Activated CD4-positive, alpha-beta T cell treated with anti-CD3 and anti-CD28 coated beads, Interleukin-2, Interleukin-4, amounts not matched to agents 100 ng/mL and 50 ng/mL, durations not matched to agents 16 hours and 8 hours (primary cell): ENCODE measurements at regions not wholly inside any gene's neighbourhood (a gene's known extent, or its start where the extent isn't known, plus 50 kb on each side); places are given as distances from the start of the nearest gene placed in this dataset.

Source experiments
- DNase-seq: peaks from one replicate; pipeline ENCODE4 v3.0.0-alpha.2; 2020; ENCODE audit warnings: low spot score

DNA sequence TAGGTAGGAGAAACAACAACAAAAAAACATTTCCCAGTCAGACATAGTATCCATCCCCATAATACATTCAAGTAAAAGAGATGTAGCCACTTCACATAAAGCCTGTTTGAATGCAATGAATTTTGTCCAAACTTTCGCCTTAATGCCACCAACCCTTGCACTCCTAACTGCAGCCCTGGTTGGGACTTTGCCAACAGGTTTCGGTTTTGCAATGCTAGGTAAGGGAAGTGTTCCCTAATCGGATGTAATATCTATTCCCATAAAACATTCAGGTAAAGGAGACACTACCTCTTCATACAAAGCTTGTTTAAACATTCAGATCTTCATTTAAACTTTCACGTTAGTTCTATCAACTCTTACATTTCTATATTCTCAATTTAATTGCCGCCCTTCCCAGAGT lies 336.1 kb downstream of the DRD1 start:
- DNase-seq, result no peak

DNA sequence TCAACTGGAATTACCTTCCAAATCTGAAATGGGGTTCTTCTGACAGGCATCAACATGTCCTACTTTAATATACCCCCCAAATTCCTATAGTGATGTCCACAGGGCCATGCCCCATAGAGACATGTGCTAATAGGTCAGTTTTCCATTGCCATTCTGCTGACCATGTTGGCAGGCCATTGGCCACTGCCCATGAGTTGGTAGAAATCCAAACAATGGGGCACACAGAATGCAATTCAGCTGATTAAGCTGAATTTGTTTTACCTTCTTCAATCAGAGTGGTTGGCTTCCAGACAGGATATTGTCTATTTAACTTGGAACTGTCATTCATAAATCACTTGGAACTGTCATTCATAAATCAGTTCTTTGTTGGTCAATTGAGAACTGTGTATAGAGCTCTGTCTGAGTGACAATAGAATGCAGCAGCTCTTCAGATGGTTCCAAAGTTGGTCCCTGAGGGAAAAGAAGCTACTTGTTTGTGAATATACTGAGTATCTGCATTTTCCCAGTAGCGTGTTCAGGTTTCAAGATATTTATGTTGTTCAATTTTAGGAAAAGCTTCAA lies 336.9 kb downstream of the DRD1 start:
- no peak for DNase-seq

DNA sequence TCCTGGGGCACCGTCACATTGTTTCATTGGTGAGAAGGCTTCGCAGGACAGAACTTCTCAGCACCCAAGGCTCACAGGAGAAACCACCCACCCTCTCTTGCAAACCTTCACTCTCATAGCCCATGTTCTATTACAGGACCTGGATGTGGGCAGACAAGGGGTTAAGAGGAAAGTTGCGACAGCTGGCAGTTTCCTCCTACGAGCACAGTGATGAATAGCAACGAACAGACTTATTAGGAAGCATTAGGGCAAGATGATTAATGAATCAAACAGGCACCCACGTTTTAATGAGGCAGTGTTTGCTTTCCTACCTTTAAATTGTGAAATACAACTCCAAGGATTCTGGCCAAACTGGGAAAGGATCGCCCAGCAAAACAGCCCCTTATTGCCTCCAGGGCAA lies 339.3 kb downstream of the DRD1 start:
- no peak for DNase-seq

DNA sequence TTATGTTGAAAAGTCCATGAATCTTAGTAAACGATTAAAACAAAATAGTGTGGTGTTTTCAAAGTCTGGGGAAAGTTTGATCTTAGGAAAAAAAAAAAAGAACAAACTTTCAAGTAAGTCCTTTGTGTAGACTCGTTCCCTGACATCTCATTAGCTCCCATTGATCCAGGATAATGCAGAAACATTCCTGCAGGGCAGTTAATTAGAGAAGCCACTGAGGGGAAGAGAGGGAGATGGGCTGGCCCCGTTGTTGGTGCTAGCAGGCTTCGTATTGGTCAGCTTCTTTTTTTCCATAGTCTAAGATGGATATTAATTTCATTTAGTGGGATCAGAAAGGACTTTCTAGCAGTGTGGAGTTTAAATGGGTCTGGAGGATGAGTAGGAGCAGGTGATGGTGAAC lies 340.2 kb downstream of the DRD1 start:
- DNase-seq, result no peak

DNA sequence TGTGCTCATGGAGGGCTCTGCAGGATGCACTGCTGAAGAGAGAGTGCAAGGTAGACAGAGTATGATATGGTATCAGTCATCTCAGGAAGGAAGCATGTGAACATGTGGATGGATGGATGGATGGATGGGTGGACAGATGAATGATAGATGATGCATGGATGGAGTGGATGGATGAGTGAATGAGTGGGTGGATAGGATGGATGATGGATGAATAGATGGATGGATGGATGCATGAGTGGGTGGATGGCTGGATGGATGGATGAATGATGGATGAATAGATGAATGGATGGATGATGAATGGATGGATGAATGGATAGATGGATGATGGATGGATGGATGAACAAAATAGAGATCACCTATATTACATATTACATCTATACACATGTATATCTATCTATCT lies 341.3 kb downstream of the DRD1 start:
- DNase-seq, result no peak

DNA sequence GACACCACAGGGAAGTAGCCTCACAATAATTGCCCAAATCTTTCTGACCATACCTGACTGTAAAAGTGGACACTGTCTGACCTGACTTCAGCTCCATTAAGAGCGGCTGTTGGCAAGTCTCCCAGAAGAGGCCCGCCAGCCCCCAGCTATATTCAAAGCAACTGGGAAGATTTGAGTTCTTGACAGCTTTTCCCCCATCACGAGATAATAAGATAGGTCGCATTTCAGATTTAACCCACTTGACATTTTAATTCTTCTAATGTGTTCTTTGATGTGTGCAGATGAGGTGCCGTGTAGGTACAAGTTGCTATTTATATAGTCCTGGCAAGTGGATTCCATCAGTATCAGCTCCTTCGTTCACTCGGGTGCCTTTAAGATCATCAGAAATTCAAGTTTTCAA lies 345.7 kb downstream of the DRD1 start:
- no peak for DNase-seq

DNA sequence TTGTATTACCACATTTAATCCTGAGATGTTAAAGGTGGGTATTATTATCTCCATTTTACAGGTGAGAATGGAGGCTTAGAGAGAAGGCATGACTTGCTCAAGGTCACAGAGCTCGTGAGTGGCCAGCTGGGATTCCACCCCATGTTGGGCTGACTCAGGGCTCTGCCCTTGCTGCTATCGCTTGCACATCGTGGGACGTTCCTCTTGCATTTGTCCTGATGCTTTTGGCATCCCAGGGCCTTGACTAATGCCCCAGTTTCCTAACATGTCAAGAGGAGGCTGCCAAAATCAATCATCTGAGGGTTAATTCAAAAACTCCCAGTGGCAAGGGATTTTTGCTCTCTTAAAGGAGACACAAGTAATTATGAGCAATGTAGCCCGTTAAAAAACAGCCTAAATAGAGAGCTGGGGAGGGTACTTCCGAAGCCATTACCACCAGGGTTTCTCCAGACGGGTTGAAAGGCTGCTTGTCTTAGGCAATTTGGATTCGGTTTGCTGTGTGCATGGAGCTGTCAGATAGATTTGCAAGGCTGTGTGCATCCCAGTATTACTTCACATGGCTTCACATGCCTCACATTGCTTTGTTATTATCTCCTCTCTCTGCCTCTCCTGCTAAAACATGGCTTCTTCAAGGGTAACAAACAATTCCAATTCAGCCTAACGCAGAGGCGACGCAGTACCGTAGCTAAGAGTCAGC lies 347.4 kb downstream of the DRD1 start:
- no peak for DNase-seq

DNA sequence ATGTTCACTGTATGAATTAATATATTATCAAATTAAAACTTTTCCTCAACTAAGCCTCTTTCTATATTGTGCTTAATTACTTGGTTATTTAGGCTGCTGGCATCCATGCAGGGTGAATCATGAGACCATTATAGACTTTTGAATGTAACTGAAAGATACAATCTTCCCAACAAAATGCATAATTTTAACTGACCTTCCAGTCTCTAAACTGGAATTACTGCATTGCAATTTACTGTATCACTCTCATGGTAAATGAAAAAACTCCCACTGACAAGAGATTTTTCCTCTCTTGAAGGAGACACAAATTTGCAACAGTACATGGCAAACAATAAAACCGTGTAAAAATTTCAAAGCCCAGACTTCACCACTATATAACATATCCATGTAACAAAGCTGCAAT lies 349.5 kb downstream of the DRD1 start:
- DNase-seq, result no peak

DNA sequence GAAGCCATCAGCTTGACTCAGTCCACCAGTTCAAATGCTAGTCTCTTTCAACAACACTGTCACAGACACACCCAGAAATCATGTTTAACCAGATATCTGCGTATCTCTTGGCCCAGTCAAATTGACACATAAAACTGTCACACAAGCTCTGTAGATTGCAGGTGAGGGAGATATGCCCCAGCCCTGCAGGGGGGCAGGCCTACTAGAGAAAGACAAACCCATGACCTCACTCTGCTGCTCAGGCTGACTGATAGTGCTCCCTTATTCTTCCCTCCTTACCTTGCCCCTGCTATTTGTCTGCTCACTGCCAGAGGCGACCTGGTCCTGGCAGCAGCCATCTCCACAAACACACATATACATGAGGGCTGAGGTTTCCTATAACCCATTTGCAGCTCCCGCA lies 351.3 kb downstream of the DRD1 start:
- DNase-seq, result no peak

DNA sequence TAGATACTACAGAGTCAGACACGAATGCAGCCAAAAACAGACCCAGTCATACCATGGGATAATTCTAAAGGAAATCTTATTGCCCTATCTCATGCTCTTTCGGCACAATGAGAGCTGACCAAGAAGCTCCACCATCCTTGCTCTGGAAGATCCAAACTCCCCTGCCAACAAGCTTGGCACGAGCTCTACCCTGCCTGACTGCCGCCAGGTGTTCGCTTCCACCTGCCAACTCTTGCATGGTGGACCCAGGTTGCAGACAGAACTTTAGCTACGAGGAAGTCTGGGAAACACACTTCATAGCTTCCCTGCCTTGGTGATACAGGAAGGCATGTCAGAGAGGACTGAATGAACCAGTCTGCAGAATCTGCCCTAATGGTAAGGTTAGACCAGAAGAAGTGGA lies 355.0 kb downstream of the DRD1 start:
- DNase-seq, result no peak

DNA sequence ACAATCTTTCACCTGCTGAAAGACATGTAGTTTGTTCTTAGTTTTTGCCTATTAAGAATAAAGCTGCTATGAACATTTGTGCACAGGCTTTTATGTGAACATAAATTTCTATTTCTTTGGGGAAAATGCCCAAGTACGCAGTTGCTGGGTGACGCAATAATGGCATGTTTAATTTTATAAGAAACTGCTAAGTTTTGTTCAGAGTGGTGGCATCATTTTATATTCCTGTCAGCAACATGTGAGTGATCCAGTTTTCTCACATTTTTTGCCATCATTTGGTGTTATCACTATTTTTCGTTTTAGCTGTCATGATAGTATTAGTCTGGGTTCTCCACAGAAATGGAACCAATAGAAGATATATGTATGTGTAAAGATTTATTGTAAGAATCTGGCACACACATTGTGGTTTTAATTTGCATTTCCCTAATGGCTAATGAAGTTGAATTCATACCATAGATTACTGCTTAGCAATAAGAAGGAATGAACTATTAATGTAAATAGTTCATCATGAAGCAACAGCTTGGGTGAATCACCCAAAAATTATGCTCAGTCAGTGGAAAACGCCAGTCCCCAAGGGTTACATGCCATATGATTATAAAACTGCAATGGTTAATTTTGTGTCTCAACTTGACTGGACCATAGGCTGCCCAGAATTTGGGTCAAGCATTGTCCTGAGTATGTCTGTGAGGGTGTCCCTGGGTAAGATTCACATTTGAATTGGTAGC lies 358.6 kb downstream of the MSX2 start:
- DNase-seq, result no peak

DNA sequence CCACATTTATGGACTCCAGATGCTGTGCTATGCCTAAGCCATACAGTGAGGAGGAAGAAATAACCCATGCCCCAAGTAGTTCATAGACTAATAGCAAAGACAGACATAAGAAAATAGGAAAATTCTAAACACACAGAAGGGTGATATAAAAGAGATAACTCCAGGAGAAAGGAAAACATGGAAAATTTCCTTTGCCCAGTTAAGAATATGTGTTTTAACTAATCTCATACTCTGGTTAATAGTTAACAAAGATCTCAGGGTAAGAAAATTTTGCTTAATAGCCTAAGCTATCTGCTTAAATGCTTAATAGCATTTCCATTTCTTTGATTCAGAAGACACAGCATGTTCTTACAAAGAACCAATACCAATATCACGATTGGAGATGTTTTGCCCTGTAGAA lies 358.0 kb downstream of the MSX2 start:
- DNase-seq, result no peak

DNA sequence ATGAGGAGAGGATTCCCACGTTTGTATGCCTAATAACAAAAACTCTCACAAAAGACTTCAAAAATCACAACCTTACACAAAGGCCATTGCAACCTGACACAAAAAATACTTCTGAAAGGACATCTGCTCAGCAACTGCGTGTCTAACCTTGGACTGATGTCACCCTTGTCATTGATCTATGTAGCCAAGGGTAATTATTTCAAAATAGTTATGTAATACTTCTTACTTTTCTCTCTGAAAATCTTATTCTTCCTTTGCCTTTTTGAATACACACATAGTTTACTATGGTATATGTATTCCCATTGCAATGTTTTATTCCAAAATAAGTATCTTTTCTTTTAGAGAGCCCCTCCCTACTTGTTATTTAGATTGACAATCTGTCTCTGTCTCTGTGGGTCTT lies 355.3 kb downstream of the MSX2 start:
- no peak for DNase-seq

DNA sequence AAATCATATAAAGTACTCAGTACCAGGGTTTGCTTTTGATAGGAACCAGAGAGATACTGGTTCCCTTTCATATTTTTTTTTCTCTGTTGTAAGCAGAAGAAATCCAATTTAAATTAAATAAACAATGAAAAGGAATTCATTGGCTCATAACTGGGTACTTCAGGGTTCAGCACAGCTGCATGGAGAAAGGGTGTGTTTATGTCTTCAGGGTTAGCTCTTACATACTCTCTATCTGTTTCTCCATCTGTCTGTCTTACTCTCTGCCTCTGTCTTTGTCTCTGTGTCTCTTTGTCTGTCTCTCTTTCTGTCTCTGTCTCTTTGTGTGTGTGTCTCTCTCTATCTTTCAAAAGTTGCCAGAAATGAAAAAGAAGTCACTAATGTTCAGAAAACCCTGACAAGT lies 345.9 kb downstream of the MSX2 start:
- no peak for DNase-seq

DNA sequence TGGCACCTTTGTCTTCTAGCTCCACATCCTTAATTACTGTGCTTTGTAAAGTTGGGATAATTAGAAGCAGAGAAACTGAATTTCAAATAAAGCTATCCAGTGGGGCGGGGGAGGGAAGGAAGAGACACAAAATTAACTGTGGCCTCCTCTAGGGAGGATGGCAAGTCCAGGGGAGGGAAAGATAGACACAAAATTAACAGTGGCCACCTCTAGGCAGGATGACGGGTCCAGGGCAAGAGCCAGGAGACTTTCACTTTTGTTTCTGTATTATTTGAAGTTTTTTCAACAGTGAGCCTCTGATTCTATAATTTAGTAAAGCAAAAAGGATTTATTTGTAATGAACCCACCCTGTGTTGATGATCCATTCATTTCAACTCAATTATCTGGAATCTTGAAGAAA lies 335.9 kb downstream of the MSX2 start:
- no peak for DNase-seq

DNA sequence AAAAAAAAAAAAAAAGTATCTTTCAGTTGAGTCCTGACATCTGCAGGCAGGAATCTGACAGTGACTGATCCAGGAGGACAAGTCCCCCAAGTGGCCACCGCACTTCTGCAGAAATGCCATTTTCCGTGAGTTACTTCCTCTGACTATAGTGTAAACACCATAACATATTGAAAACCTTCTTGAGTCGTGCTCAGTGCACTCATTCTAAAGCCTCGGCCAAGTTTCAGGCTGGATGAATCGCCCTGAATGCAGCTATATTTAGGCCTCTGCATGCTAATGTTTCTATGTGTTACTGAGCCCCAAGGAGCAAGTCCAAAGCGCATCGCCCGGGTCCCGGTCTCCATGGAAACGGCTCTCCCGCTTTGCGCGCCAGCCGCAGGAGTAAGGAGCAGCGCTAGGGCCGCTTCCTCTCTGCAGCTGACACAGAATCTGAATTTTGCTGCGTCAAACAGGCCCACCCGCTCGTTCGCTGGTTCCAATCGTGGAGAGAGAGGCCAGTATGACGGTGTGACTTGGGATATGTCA lies 335.4 kb downstream of the MSX2 start:
- DNase-seq, result peak; percentile 10

DNA sequence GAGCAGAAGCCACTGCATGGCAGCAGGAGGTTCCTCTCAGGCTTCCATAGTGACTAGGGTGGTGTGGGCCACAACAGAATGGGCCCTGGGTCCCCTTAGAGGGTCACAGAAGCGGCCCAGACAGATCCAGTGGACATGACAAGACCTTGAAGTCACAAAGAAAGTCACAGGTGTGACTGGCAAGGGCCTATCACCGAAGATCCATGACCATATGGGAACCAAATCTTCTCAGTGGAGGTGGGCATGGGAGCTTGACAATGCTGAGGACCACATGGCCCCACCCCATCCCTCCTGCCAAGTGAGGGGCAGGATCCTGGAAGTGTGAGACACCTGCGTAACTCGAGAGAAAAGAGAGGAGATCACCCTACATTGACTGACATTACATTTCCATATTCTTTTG lies 332.4 kb downstream of the MSX2 start:
- no peak for DNase-seq

DNA sequence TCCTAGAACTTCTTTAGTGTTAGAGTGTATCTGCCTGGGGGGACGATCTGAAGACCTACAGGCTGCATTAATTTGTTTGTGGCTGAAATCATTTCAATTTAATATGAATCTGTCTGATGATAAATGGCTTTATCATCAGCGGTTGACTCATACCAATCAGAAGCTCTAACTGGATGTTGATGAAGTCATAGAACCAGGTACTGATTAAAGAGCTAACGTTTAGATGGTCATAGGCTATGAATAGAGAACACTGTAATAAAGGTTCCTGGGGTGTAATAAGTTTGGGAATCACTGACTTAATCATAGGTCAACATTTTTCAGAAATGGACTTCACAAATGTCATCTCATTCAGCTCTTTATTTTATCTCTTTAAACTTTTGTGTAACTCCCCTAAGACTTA lies 329.9 kb downstream of the MSX2 start:
- DNase-seq, result no peak

DNA sequence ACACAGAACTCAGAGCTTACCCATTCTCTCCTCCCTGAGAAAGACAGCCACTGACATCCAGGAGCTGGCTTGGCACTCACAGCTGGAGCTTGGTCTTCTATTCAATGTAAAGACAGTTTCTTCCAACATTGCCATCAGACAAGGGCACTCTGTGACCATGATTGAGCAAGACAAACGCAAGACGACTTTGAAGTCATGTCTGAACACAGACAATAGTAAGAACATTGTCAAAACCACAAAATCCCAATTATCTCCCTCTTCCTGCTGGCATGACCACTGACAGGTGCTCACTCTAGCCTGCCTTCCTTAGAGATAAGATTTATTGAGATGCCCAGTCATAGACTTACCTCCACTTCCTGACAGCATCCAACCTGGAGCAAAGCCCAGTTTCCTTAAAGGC lies 328.0 kb downstream of the MSX2 start:
- no peak for DNase-seq

DNA sequence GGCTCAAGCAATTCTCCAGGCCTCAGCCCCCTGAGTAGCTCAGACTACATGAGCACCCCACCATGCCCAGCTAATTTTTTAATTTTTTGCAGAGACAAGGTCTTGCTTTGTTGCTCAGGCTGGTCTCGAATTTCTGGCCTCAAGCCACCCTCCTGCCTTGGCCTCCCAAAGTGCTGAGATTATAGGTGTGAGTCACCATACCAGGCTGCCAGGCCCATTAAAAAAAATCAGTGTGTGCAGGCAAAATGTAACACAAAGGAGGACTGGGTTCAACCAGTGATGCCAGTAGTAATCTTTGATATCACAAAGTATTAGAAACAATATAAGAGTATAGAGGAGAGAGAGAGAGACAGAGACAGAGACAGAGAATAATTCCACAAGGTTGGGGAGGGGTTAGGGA lies 322.7 kb downstream of the MSX2 start:
- DNase-seq, result no peak

DNA sequence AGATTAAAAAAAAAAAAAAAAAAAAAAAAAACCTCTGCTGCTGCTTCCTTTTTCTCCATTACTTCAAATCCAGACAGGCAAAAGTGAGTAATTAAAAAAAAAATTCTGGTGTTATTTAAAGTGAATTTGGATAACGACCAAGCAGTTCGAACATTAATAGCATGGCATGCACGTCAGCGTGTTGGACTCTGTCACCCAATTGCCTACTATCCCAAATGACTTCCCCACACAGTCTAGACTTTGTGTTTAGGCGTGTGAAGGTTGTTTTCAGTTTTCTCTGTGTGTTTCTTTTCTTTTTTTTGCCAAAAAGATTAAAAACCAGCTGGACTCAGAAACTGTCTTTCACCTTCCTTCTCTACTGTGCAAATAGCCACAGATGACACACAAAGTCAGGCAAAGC lies 321.4 kb downstream of the MSX2 start:
- DNase-seq, result no peak

DNA sequence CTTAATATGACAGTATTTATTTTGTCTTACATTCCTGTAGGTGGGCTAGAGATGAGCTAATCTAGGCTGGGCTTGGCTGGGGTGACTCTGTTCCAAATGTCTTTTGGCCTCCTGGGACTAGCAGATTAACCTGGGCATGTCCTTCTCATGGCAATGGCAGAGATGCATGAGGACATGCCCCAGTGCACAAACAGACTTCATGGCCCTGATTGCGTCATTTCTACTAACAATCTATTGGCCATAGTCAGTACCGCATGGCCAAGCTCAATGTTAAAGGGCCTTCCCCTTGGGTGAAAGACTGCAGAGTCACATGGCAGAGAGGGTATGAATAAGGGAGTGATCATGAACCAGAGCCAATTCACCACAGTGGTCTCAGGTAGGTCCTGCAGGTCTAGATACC lies 313.4 kb downstream of the MSX2 start:
- no peak for DNase-seq

DNA sequence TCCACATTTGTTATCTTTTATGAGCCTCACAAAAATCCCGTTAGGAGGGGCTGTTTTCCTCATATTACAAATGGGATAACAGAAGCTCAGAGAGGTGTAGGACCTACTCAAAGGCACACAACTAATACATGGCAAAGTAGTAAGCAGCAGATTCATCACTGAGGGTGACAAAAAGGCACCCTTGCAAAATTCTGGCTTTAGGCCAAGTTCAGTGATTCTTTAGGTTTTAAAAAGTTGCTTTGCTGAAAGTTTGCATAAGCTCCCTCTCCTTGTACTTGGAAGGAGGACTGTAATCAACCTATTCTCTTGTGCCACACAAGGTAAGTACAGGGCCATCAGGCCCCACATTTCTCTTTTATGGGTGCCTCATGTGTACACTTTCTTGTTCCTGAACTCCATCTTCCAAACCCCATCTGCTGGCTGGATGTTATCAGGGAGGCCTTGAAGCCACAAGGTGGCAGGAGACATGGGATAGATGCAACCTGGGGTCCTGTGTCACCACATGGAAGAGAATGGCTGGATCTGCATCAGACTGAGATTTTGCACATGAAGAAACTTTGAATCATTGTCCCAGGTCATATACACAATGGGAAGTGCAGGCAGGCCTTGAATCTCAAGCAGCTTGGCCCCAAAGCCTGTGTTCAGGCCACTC lies 311.6 kb downstream of the MSX2 start:
- no peak for DNase-seq
